ENCODE measurements at regions not wholly inside any gene's neighbourhood (a gene's known extent, or its start where the extent isn't known, plus 50 kb on each side); places are given as distances from the start of the nearest gene placed in this dataset.
"Not testable (repeated sequence)": the region's sequence is repeated elsewhere in the genome, so short reads cannot be mapped to it uniquely, and the experiment has no call there.

GRCh38 chr3:26237036-26237682 lies 385.4 kb upstream of the LRRC3B start:
- in situ Hi-C loops (cut with MboI; ENCODE audit: low pct_unique_long_range_greater_than_20kb, low sequenced_read_pairs, unreplicated experiment) = no loop called here
- DNase-seq (ENCODE audit: low spot score) = no peak
- no peak for TF ChIP-seq CTCF (IDR thresholded peaks at IDR 0.05; ENCODE audit: extremely low read depth, insufficient read depth, missing control alignments)

- DNase-seq (ENCODE audit: low spot score); in situ Hi-C loops (cut with MboI; ENCODE audit: low pct_unique_long_range_greater_than_20kb, low sequenced_read_pairs, unreplicated experiment): not testable (repeated sequence)
These were observed 378.0 kb upstream of the LRRC3B start for GRCh38 chr3:26244586-26244985.

- no peak for DNase-seq (ENCODE audit: low spot score)
- no peak for TF ChIP-seq CTCF (IDR thresholded peaks at IDR 0.05; ENCODE audit: extremely low read depth, insufficient read depth, missing control alignments)
- in situ Hi-C loops (cut with MboI; ENCODE audit: low pct_unique_long_range_greater_than_20kb, low sequenced_read_pairs, unreplicated experiment) = no loop called here
These were observed 377.3 kb upstream of the LRRC3B start for GRCh38 chr3:26245236-26245635.

GRCh38 chr3:26246901-26247300 lies 375.7 kb upstream of the LRRC3B start:
- no peak for TF ChIP-seq CTCF (IDR thresholded peaks at IDR 0.05; ENCODE audit: extremely low read depth, insufficient read depth, missing control alignments)
- DNase-seq (ENCODE audit: low spot score) = no peak
- in situ Hi-C loops (cut with MboI; ENCODE audit: low pct_unique_long_range_greater_than_20kb, low sequenced_read_pairs, unreplicated experiment) = no loop called here

GRCh38 chr3:26247712-26248111 lies 374.9 kb upstream of the LRRC3B start:
- no peak for DNase-seq (ENCODE audit: low spot score)
- TF ChIP-seq CTCF (IDR thresholded peaks at IDR 0.05; ENCODE audit: extremely low read depth, insufficient read depth, missing control alignments) = no peak
- in situ Hi-C loops (cut with MboI; ENCODE audit: low pct_unique_long_range_greater_than_20kb, low sequenced_read_pairs, unreplicated experiment) = no loop called here

- DNase-seq (ENCODE audit: low spot score) = no peak
- TF ChIP-seq CTCF (IDR thresholded peaks at IDR 0.05; ENCODE audit: extremely low read depth, insufficient read depth, missing control alignments) = no peak
- in situ Hi-C loops (cut with MboI; ENCODE audit: low pct_unique_long_range_greater_than_20kb, low sequenced_read_pairs, unreplicated experiment) = no loop called here
These were observed 370.6 kb upstream of the LRRC3B start for GRCh38 chr3:26252001-26252400.

- no peak for TF ChIP-seq CTCF (IDR thresholded peaks at IDR 0.05; ENCODE audit: extremely low read depth, insufficient read depth, missing control alignments)
- in situ Hi-C loops (cut with MboI; ENCODE audit: low pct_unique_long_range_greater_than_20kb, low sequenced_read_pairs, unreplicated experiment) = no loop called here
- no peak for DNase-seq (ENCODE audit: low spot score)
These were observed 366.3 kb upstream of the LRRC3B start for GRCh38 chr3:26256224-26256623.

All from GM13977 (cell line).